CD14-positive monocyte (primary cell): ENCODE measurements at regions not wholly inside any gene's neighbourhood (a gene's known extent, or its start where the extent isn't known, plus 50 kb on each side); places are given as distances from the start of the nearest gene placed in this dataset.

Source experiments
- DNase-seq, 3 donors: peaks; one replicate each; pipeline ENCODE4 v3.0.0-alpha.2; 2011 to 2022
- H2AFZ ChIP-seq: 2 replicates; pipeline ENCODE4 v1.6.0; 2012; ENCODE audit warnings: mild to moderate bottlenecking, low read depth, low read length, inconsistent platforms; ENCODE audit not compliant: insufficient read depth, poor library complexity, severe bottlenecking
- H3K27ac ChIP-seq, 2 donors: 1 replicate in 1 of 2; 2 replicates in 1 of 2; pipeline ENCODE4 v1.5.1; 2012 to 2013; ENCODE audit warnings: low read length in 2 of 2, control low read depth in 1 of 2, inconsistent platforms in 1 of 2, low read depth in 1 of 2, mild to moderate bottlenecking in 1 of 2
- H3K27me3 ChIP-seq, 2 donors: one replicate each; pipeline versions ENCODE4 v1.6.0 to v1.6.1; 2011 to 2013; ENCODE audit warnings: low read length in 2 of 2; ENCODE audit not compliant: control insufficient read depth in 2 of 2, insufficient read depth in 2 of 2
- H3K36me3 ChIP-seq, 2 donors: replicated peaks in 1 of 2; 1 replicate in 1 of 2; 2 replicates in 1 of 2; pipeline versions ENCODE4 v1.5.1 to v1.6.1; 2012 to 2013; ENCODE audit warnings: low read length in 2 of 2, control low read depth in 1 of 2, inconsistent platforms in 1 of 2, mild to moderate bottlenecking in 1 of 2; ENCODE audit not compliant: insufficient read depth in 2 of 2, control insufficient read depth in 1 of 2
- H3K4me1 ChIP-seq, 2 donors: 1 replicate in 1 of 2; 2 replicates in 1 of 2; pipeline versions ENCODE4 v1.5.1 to v1.6.1; 2012 to 2013; ENCODE audit warnings: low read length in 2 of 2, control low read depth in 1 of 2, inconsistent platforms in 1 of 2, mild to moderate bottlenecking in 1 of 2, moderate library complexity in 1 of 2; ENCODE audit not compliant: insufficient read depth in 2 of 2, control insufficient read depth in 1 of 2
- H3K4me2 ChIP-seq: replicated peaks from 2 replicates; pipeline ENCODE3; 2012; ENCODE audit warnings: low read length, moderate library complexity, mild to moderate bottlenecking; ENCODE audit not compliant: poor library complexity, severe bottlenecking; ENCODE audit errors: extremely low read depth
- H3K4me3 ChIP-seq, 3 experiments: fragments of 200-600 bp in 1 of 3; sonication (generic) in 1 of 3; replicated peaks in 1 of 3; 1 replicate in 2 of 3; 2 replicates in 1 of 3; pipeline ENCODE4 v1.5.1; 2011 to 2013; ENCODE audit warnings: low read length in 3 of 3, mild to moderate bottlenecking in 3 of 3, control low read depth in 2 of 3, low read depth in 2 of 3, inconsistent platforms in 1 of 3, moderate library complexity in 1 of 3
- H3K79me2 ChIP-seq: 2 replicates; pipeline ENCODE4 v1.6.0; 2012; ENCODE audit warnings: mild to moderate bottlenecking, control low read depth, inconsistent platforms, low read length, moderate library complexity; ENCODE audit not compliant: insufficient read depth
- H3K9ac ChIP-seq: 2 replicates; pipeline ENCODE4 v1.6.0; 2017; ENCODE audit warnings: low read length, mild to moderate bottlenecking; ENCODE audit not compliant: insufficient read depth, poor library complexity, severe bottlenecking
- H3K9me3 ChIP-seq, 2 donors: replicated peaks in 1 of 2; 1 replicate in 1 of 2; 2 replicates in 1 of 2; pipeline versions ENCODE4 v1.5.1 to v1.6.1; 2012 to 2013; ENCODE audit warnings: low read length in 2 of 2, control low read depth in 1 of 2; ENCODE audit not compliant: control insufficient read depth in 1 of 2, insufficient read depth in 1 of 2
- H4K20me1 ChIP-seq: 2 replicates; pipeline ENCODE4 v1.6.0; 2012; ENCODE audit warnings: mild to moderate bottlenecking, low read length, control low read depth, moderate library complexity; ENCODE audit not compliant: insufficient read depth
- H3K27ac Mint-ChIP-seq, 7 donors: one replicate each; pipeline ENCODE4 v1.8.0; 2020; ENCODE audit warnings: mild to moderate bottlenecking in 7 of 7, mixed read lengths in 7 of 7, moderate library complexity in 6 of 7, inconsistent platforms in 2 of 7
- H3K27me3 Mint-ChIP-seq, 3 donors: one replicate each; pipeline ENCODE4 v1.8.0; 2021 to 2022; ENCODE audit warnings: low read depth in 3 of 3, mild to moderate bottlenecking in 3 of 3, mixed read lengths in 3 of 3, moderate library complexity in 3 of 3, inconsistent platforms in 1 of 3
- H3K36me3 Mint-ChIP-seq, 2 donors: one replicate each; pipeline ENCODE4 v1.8.0; 2020; ENCODE audit warnings: mixed read lengths in 2 of 2, inconsistent platforms in 1 of 2, mild to moderate bottlenecking in 1 of 2
- H3K4me1 Mint-ChIP-seq: one replicate; pipeline ENCODE4 v1.8.0; 2020; ENCODE audit warnings: mild to moderate bottlenecking, mixed read lengths
- H3K4me3 Mint-ChIP-seq, 2 donors: one replicate each; pipeline ENCODE4 v1.8.0; 2020; ENCODE audit warnings: mild to moderate bottlenecking in 2 of 2, mixed read lengths in 2 of 2, moderate library complexity in 1 of 2
- H3K9me3 Mint-ChIP-seq, 7 donors: one replicate each; pipeline ENCODE4 v1.8.0; 2020 to 2022; ENCODE audit warnings: mixed read lengths in 7 of 7, mild to moderate bottlenecking in 6 of 7, moderate library complexity in 6 of 7, inconsistent platforms in 2 of 7
- CTCF ChIP-seq: fragments of 200-600 bp; IDR thresholded peaks from one replicate; pipeline ENCODE4 v1.8.0; 2022; ENCODE audit warnings: antibody characterized with exemption, mild to moderate bottlenecking
- WGBS: methylation state at CpG from one replicate; pipeline ENCODE4 v1.1.5; 2013; ENCODE audit warnings: missing lambda C conversion rate; ENCODE audit not compliant: insufficient coverage; 5-methylcytosine and 5-hydroxymethylcytosine counted together
- intact Hi-C, 2 donors: fragments of 100-400 bp; cut with micrococcal nuclease; formaldehyde crosslinking; loops; one replicate each; pipeline versions ENCODE4 v1.15.0 to v1.15.1; 2023

- H3K9me3 ChIP-seq: no peaks in the 10 kb centered on the region
- 82% methylated on average over 2 of the region's 7 CpGs for WGBS
- H4K20me1 ChIP-seq: no peaks in the 10 kb centered on the region
- Mint-ChIP-seq H3K36me3 (no peaks in the 10 kb centered on the region), H3K4me3 (no peak overlapping the region), H3K9me3 (no peaks in the 10 kb centered on the region), H3K27me3 (peaks cover 2 to 8% (median 5%) of the 10 kb centered on the region in 3 donors), H3K4me1 (no peaks in the 10 kb centered on the region), H3K27ac (no peak overlapping the region)
- H3K4me3 ChIP-seq: no peak overlapping the region
- no peak overlapping the region for H3K27ac ChIP-seq
- TF ChIP-seq CTCF: no peak
- H2AFZ ChIP-seq: no peak overlapping the region
- H3K4me2 ChIP-seq: no peak overlapping the region
- H3K79me2 ChIP-seq: no peaks in the 10 kb centered on the region
- H3K27me3 ChIP-seq: peaks cover 0 to 2% of the 10 kb centered on the region in 2 donors
- DNase-seq: no peak
- H3K36me3 ChIP-seq: no peaks in the 10 kb centered on the region
- H3K4me1 ChIP-seq: no peaks in the 10 kb centered on the region
- intact Hi-C loops: no loop called here
- no peak overlapping the region for H3K9ac ChIP-seq
Measured at GRCh38 chr12:67885375-67886169, 103.7 kb upstream of the IFNG-AS1 start.

DNA sequence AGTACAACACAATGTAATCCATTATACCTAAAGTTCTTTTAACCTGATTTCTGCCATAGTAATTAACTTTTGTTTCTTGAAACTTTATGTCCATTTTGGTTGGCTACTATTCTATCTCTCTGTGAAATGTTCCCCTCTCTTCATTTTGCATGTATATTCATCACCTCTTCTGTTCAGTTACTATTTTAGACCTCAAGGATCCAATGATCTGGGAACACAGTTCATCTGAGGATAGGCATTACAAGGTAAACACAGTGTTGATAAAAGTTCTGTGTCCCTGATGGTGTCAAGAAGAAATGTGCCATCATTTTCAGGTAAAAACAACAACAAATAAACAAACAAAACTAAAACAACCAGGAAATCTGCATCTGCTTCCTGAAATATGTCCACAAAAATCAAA, 102.2 kb upstream of the IFNG-AS1 start:
- TF ChIP-seq CTCF: no peak
- H3K4me2 ChIP-seq: no peak overlapping the region
- peaks cover 2 to 8% (median 5%) of the 10 kb centered on the region in 3 donors for H3K27me3 Mint-ChIP-seq
- H3K4me3 Mint-ChIP-seq: no peak overlapping the region
- intact Hi-C loops: no loop called here
- no peak overlapping the region for H2AFZ ChIP-seq
- no peaks in the 10 kb centered on the region for H3K36me3 Mint-ChIP-seq
- no peak overlapping the region for H3K4me3 ChIP-seq
- no peak overlapping the region for H3K27ac Mint-ChIP-seq
- H3K9me3 Mint-ChIP-seq: no peaks in the 10 kb centered on the region
- peaks cover 0 to 2% of the 10 kb centered on the region in 2 donors for H3K27me3 ChIP-seq
- no peaks in the 10 kb centered on the region for H4K20me1 ChIP-seq
- no peaks in the 10 kb centered on the region for H3K4me1 ChIP-seq
- H3K36me3 ChIP-seq: no peaks in the 10 kb centered on the region
- H3K9me3 ChIP-seq: no peaks in the 10 kb centered on the region
- no peak for DNase-seq
- H3K27ac ChIP-seq: no peak overlapping the region
- no peaks in the 10 kb centered on the region for H3K79me2 ChIP-seq
- no peak overlapping the region for H3K9ac ChIP-seq
- no peaks in the 10 kb centered on the region for H3K4me1 Mint-ChIP-seq
